ENCODE measurements at regions not wholly inside any gene's neighbourhood (a gene's known extent, or its start where the extent isn't known, plus 50 kb on each side); places are given as distances from the start of the nearest gene placed in this dataset.

- H3K27ac ChIP-seq (ENCODE audit: insufficient read depth, low read depth, low read length), result no peak overlapping the region
- H3K4me2 ChIP-seq (ENCODE audit: insufficient read depth, low read length), result no peak overlapping the region
- no peak overlapping the region for H2AFZ ChIP-seq (ENCODE audit: low read depth, low read length)
- no peak for DNase-seq (ENCODE audit: low read depth, low spot score)
- FAIRE-seq, result no peak
- BruUV-seq (replicated peaks), result no TSS peak
- ChIA-PET POLR2A (no interaction called here), CTCF (no interaction called here)
- H3K9ac ChIP-seq (replicated peaks; ENCODE audit: extremely low read depth, insufficient read depth, low read length), result no peak overlapping the region
- dilution Hi-C loops (cut with MboI; ENCODE audit: extremely low pct_ligation_motif_present, low sequenced_read_pairs) (no loop called here), intact Hi-C loops (cut with micrococcal nuclease) (no loop called here)
- no peaks in the 10 kb centered on the region for H4K20me1 ChIP-seq (replicated peaks; ENCODE audit: control insufficient read depth, extremely low read depth, insufficient read depth, low read length)
- H3K9me1 ChIP-seq (replicated peaks; ENCODE audit: control insufficient read depth, extremely low read depth, insufficient read depth, low read length), result no peaks in the 10 kb centered on the region
- H3K4me3 ChIP-seq (replicated peaks in 1 of 3; ENCODE audit: insufficient read depth in 1 of 3, low read depth in 1 of 3, low read length in 3 of 3), result no peak overlapping the region
- no peaks in the 10 kb centered on the region for H3K9me3 ChIP-seq (replicated peaks; ENCODE audit: control insufficient read depth, insufficient read depth, low read length)
- no peaks in the 10 kb centered on the region for H3K27me3 ChIP-seq (ENCODE audit: control insufficient read depth in 2 of 2, insufficient read depth in 2 of 2, low read length in 2 of 2)
- H3K36me3 ChIP-seq (ENCODE audit: control insufficient read depth in 2 of 2, extremely low read depth in 1 of 2, insufficient read depth in 2 of 2, low read length in 2 of 2), result no peaks in the 10 kb centered on the region
- TF ChIP-seq POLR2AphosphoS5 (IDR thresholded peaks at IDR 0.05; ENCODE audit: insufficient read depth, low read depth, low read length) (no peak), POLR2A (IDR thresholded peaks at IDR 0.05; ENCODE audit: low read depth, low read length) (no peak), MYC (IDR thresholded peaks at IDR 0.05; ENCODE audit: low read depth, low read length) (no peak), EZH2 (IDR thresholded peaks at IDR 0.05; ENCODE audit: borderline replicate concordance, low read depth, low read length, severe bottlenecking) (no peak), JUN (IDR thresholded peaks at IDR 0.05; ENCODE audit: borderline replicate concordance, insufficient read depth, insufficient read length, low read depth) (no peak), FOS (IDR thresholded peaks at IDR 0.05; ENCODE audit: borderline replicate concordance, insufficient read depth, low read length) (no peak)
- TF ChIP-seq, protein P1, sequence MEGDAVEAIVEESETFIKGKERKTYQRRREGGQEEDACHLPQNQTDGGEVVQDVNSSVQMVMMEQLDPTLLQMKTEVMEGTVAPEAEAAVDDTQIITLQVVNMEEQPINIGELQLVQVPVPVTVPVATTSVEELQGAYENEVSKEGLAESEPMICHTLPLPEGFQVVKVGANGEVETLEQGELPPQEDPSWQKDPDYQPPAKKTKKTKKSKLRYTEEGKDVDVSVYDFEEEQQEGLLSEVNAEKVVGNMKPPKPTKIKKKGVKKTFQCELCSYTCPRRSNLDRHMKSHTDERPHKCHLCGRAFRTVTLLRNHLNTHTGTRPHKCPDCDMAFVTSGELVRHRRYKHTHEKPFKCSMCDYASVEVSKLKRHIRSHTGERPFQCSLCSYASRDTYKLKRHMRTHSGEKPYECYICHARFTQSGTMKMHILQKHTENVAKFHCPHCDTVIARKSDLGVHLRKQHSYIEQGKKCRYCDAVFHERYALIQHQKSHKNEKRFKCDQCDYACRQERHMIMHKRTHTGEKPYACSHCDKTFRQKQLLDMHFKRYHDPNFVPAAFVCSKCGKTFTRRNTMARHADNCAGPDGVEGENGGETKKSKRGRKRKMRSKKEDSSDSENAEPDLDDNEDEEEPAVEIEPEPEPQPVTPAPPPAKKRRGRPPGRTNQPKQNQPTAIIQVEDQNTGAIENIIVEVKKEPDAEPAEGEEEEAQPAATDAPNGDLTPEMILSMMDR (IDR thresholded peaks at IDR 0.05; ENCODE audit: extremely low read depth in 1 of 2, insufficient read depth in 1 of 2, low read depth in 1 of 2, low read length in 2 of 2), result no peak
- TF ChIP-seq, protein P2, sequence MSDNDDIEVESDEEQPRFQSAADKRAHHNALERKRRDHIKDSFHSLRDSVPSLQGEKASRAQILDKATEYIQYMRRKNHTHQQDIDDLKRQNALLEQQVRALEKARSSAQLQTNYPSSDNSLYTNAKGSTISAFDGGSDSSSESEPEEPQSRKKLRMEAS (IDR thresholded peaks at IDR 0.05; ENCODE audit: insufficient read depth, insufficient read length), result no peak
- no peaks in the 10 kb centered on the region for H3K79me2 ChIP-seq (ENCODE audit: control insufficient read depth, insufficient read depth, low read length)
- peaks cover 34% of the 10 kb centered on the region for H3K4me1 ChIP-seq (ENCODE audit: control insufficient read depth, extremely low read depth, insufficient read depth, low read length)
Observed at GRCh38 chr10:36177071-36177470, 535.0 kb upstream of the FZD8 start.

All from endothelial cell of umbilical vein (primary cell).